Limb (tissue), 2 donors: ENCODE measurements at regions not wholly inside any gene's neighbourhood (a gene's known extent, or its start where the extent isn't known, plus 50 kb on each side); places are given as distances from the start of the nearest gene placed in this dataset.
"Not testable (repeated sequence)": the region's sequence is repeated elsewhere in the genome, so short reads cannot be mapped to it uniquely, and the experiment has no call there.

Experiments used
- DNase-seq, 2 donors: peaks; one replicate each; pipeline ENCODE4 v3.0.0-alpha.2; 2016; ENCODE audit errors: extremely low spot score in 2 of 2

DNA sequence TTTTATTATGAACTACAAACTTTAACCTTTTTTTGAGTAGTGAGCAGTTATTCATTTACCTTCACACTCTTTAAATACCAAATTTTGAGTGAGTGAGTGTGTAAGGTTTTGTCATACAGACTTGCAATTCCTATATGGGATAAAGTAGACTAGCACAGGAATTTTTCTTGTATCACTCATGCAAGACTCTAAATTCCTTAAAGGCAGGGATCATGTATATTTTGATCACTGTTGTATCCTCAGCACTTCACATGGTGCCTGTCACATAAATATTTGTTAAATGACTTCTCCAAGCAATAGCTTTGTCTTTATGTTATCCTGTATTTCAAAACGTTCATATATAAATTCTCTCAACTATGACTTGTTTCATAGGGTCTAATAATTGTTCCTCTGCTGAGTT is 119.1 kb upstream of the NBPF19 start:
- not testable (repeated sequence) for DNase-seq

DNA sequence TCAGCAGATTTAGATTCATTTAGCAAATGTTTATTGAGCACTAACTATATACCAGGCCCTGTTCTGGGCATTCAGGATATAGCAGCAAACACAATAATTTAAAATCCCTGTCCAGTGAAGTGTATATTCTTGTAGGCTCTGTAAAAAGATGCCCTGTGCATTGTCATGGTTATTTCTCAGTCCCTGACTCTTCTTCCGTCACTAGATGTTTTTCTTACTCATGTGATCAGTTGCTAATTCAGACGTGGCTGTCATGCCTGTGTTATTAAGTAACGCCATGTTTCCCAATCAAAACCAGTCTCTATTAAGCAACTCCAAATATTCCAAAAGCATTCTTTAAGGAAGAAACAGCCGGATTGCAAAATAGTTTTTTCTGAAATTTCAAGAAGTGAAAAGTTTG is 118.7 kb upstream of the NBPF19 start:
- not testable (repeated sequence) for DNase-seq

GRCh38 chr1:149360351-149360750 is 114.5 kb upstream of the NBPF19 start:
- not testable (repeated sequence) for DNase-seq

GRCh38 chr1:149361310-149361709 is 113.5 kb upstream of the NBPF19 start:
- DNase-seq: not testable (repeated sequence)

DNA sequence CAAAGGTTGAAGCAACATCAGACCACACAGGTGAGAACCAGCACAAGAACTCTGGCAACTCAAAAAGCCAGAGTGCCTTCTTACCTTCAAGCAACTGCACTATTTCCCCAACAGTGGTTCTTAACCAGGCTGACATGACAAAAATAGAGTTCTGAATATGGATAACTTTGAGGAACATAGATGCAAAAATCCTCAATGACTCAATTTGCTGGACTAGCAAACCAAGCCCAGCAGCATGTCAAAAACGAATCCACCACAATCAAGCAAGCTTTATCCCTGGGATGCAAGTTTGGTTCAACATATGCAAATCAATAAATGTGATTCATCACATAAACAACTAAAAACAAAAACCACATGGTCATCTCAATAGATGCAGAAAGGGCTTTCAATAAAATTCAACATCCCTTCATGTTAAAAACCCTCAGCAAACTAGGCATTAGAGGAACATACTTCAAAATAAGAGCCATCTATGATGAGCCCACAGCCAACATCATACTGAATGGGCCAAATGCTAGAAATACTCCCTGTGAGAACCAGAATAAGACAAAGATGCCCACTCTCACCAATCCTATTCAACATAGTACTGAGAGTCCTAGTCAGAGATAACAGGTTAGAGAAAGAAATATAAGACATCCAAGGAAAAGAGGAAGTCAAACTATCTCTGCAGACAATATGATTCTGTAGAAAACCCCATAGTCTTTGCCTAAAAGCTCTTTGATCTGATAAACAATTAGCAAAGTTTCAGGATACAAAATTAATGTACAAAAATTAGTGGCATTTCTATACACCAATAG is 110.5 kb upstream of the NBPF19 start:
- not testable (repeated sequence) for DNase-seq

DNA sequence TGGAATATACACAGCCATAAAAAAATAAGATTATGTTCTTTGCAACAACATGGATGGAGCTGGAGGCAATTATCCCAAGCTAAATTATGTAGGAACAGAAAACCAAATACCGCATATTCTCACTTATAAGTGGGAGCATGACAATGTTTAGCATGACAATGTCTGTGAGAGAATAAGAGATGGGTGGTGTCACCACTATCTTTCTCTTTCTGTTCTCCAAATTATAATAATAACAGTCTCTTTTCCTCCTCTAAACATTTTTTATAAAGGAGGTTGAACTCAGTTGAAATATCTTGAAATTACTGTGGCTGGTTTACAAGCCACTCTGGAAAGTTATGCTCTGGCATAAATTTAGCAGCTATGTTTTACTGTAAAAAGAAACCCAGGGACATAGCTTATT is 108.4 kb upstream of the NBPF19 start:
- DNase-seq: not testable (repeated sequence)

DNA sequence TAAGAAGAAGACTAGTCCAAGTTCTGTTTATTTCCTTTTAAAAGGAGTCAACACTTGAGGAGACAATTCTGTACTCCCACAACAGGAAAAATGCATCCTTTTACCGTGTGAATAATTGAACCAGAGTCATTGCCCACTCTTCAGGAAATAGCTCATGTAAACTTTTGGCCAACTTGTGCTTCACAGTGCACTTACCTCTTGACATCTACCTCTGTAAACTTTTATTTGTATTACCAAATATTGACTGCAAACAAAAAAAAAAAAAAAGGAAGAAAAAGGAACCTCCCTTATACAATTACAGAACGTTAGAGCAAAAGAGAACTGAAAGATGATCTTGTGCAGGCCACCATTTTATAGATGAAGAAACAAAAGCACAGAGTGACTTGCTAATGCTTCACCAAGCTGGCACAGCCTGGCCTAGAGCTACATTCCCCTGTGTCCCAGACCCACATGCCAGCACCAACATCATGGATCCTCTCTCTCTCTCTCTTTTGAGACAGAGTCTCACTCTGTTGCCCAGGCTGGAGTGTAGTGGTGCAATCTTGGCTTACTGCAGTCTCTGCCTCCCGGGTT is 107.3 kb upstream of the NBPF19 start:
- DNase-seq: not testable (repeated sequence)

DNA sequence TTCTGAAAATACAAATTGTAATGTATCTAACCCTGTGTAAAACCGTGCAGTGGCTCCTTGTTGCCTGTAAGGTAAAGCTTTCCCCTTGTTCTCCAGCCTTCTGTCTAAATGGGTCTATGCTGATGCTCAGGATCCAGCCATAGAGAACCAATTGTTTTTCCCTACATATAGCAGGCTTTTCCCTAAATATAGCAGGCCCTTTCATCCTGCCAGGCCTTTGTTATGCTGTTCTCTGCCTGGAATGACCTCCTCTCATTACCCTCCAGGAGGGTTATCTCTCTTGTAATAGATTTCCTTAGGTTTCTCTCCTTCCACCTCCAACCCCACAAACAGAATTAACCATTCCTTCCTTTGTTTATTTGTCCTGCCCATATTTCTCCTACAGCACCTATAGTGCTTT is 106.5 kb upstream of the NBPF19 start:
- DNase-seq: not testable (repeated sequence)

- DNase-seq: not testable (repeated sequence)
Observed at GRCh38 chr1:149369081-149369480, 105.8 kb upstream of the NBPF19 start.

DNA sequence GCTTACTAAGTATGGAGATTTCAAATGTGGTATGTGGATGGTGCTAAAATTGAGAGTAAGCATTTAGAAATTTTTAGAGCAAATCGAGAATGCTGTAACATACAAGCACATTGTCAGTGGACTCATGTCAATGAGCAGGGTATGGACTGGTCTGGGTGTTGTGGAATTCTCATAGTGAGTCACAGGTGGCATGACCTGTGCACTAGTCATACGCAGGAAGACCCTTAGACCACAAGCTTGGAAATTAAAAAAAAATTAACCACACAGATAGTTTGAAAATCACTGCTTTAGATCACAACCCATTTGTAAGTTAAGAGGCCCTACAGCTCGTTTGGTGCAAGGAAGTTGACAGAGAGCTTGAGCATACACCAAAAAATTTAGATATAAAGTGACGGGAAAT is 102.9 kb upstream of the NBPF19 start:
- not testable (repeated sequence) for DNase-seq

GRCh38 chr1:149378462-149378861 is 96.4 kb upstream of the NBPF19 start:
- DNase-seq: not testable (repeated sequence)

DNA sequence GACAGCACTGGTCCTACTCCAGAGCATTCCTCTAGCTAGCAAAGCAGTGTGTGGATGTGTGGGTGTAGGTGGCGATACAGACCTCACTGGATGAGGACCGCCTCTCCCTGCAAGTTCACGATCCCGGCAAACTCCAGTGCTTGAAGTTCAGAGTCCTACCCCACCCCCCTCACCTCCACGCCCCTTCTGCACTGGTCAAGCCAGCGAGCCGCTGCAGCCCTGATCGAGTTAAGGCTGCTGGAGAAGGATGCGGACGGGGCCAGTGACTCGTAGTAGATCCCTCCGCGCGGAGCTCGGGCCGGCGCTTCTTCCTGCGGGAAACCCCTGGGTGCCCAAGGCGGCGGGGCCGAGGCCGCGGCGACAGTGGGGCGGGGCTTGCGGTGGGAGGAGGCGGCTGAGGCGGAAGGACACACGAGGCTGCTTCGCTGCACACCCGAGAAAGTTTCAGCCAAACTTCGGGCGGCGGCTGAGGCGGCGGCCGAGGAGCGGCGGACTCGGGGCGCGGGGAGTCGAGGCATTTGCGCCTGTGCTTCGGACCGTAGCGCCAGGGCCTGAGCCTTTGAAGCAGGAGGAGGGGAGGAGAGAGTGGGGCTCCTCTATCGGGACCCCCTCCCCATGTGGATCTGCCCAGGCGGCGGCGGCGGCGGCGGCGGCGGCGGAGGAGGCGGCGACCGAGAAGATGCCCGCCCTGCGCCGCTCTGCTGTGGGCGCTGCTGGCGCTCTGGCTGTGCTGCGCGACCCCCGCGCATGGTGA is 84.5 kb upstream of the NBPF19 start:
- peak; percentile 51 to 68 for DNase-seq

GRCh38 chr1:149390931-149391330 is 83.9 kb upstream of the NBPF19 start:
- DNase-seq: not testable (repeated sequence)

DNA sequence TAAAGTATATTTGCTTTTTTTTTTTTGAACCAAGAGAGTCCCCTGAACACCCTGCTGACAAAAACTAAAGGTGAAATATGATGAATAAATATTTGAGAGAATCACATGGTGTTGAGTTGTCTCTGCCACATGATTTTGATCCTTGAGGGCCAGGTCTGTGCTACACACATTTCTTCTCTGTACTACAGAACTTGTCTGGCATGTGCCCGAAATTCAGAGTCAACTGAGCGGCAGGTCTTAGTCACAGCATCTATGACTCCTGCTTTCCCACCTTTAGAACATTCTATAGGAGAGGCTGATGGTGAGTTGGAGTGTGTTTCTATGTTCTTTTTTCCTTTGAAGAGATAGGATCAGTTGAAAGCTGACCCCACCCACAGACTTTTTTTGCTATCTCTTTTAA is 79.0 kb upstream of the NBPF19 start:
- DNase-seq: not testable (repeated sequence)

- not testable (repeated sequence) for DNase-seq
Observed at GRCh38 chr1:149398527-149398926, 76.3 kb upstream of the NBPF19 start.

DNA sequence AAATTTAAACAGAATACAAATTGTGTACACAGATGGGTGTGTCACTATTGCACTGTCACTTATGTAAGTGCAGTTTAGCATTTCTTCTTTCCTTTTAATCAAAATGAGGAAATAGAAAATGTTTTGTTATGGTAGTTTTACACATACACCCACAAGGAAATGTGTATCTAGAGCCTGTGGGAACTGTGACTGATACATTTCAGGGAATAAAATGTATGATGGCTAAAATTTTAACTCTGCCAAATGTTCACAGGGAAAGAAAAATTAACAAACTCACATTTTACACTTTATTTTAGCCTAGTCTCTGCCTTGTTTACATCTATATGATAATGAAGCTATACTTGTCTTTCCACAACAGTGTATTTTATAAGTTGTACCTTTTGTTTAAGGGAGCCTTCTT is 66.4 kb upstream of the NBPF19 start:
- DNase-seq: not testable (repeated sequence)

- not testable (repeated sequence) for DNase-seq
Observed at GRCh38 chr1:149415373-149415772, 59.5 kb upstream of the NBPF19 start.

DNA sequence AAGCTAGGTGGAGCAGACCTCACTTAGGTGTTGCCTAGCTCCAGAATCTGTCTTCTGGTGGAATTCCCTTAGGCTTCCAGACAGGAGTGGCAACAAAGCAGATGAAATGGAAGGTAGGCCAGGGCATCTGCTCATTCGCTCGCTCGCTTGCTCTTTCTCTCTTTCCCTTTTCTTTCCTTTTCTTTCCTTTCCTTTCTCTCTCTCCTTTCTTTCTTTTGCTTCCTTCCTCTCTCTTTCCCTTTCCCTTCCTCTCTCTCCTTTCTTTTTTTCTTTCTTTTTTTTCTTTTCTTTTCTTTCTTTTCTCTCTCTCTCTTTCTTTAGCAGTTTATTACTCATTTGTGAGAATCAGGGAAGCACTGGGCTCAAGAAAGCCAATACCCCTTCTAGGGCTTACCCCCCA is 56.1 kb upstream of the NBPF19 start:
- DNase-seq: not testable (repeated sequence)

GRCh38 chr1:149423122-149423521 is 51.7 kb upstream of the NBPF19 start:
- DNase-seq: peak in 1 of 2 donors; percentile 0
